ENCODE measurements at regions not wholly inside any gene's neighbourhood (a gene's known extent, or its start where the extent isn't known, plus 50 kb on each side); places are given as distances from the start of the nearest gene placed in this dataset.
"Not testable (repeated sequence)": the region's sequence is repeated elsewhere in the genome, so short reads cannot be mapped to it uniquely, and the experiment has no call there.

DNA sequence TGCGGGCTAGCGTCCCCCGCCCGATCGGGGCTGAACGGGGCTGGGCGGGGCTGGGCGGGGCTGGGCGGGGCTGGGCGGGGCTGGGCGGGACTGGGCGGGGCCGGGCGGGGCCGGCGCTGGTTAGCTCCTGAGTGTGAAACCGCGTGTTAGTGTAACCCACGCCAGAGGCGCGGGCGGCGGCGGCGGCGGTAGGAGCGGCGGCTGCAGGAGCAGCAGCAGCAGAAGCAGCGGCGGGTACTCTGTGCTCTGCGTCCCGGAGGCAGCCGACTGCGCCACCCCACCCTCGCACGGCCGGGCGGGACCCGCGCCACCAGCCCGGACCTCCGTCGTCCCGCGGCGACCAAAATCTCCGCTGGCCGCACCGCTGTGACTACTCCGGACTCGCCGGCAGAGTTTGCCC, 128.1 kb downstream of the LAS1L start:
- no peaks in the 10 kb centered on the region for H3K9me3 ChIP-seq (replicated peaks; ENCODE audit: control insufficient read depth, insufficient read depth, low read length)
- no peaks in the 10 kb centered on the region for H3K4me1 ChIP-seq (ENCODE audit: control insufficient read depth, extremely low read depth, insufficient read depth, low read length)
- no TSS peak for BruUV-seq (replicated peaks)
- intact Hi-C loops (cut with micrococcal nuclease) (no loop called here), dilution Hi-C loops (cut with MboI; ENCODE audit: extremely low pct_ligation_motif_present, low sequenced_read_pairs) (no loop called here)
- H3K27ac ChIP-seq (ENCODE audit: insufficient read depth, low read depth, low read length), result no peak overlapping the region
- POLR2A ChIA-PET, result no interaction called here
- no peaks in the 10 kb centered on the region for H3K36me3 ChIP-seq (ENCODE audit: control insufficient read depth in 2 of 2, extremely low read depth in 1 of 2, insufficient read depth in 2 of 2, low read length in 2 of 2)
- FAIRE-seq, result no peak
- no peak overlapping the region for H3K4me2 ChIP-seq (ENCODE audit: insufficient read depth, low read length)
- TF ChIP-seq, protein P1, sequence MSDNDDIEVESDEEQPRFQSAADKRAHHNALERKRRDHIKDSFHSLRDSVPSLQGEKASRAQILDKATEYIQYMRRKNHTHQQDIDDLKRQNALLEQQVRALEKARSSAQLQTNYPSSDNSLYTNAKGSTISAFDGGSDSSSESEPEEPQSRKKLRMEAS (IDR thresholded peaks at IDR 0.05; ENCODE audit: insufficient read depth, insufficient read length), result no peak
- peak; percentile 38 for TF ChIP-seq EZH2 (IDR thresholded peaks at IDR 0.05; ENCODE audit: borderline replicate concordance, low read depth, low read length, severe bottlenecking)
- no peaks in the 10 kb centered on the region for H3K9me1 ChIP-seq (replicated peaks; ENCODE audit: control insufficient read depth, extremely low read depth, insufficient read depth, low read length)
- no peak overlapping the region for H2AFZ ChIP-seq (ENCODE audit: low read depth, low read length)
- H3K79me2 ChIP-seq (ENCODE audit: control insufficient read depth, insufficient read depth, low read length), result no peaks in the 10 kb centered on the region
- no peak overlapping the region for H3K9ac ChIP-seq (replicated peaks; ENCODE audit: extremely low read depth, insufficient read depth, low read length)
- H3K27me3 ChIP-seq (ENCODE audit: control insufficient read depth in 2 of 2, insufficient read depth in 2 of 2, low read length in 2 of 2), result peaks cover 6 to 7% of the 10 kb centered on the region in 2 experiments
- no peak for DNase-seq (ENCODE audit: low read depth, low spot score)
- no peaks in the 10 kb centered on the region for H4K20me1 ChIP-seq (replicated peaks; ENCODE audit: control insufficient read depth, extremely low read depth, insufficient read depth, low read length)
- no peak overlapping the region for H3K4me3 ChIP-seq (replicated peaks in 1 of 3; ENCODE audit: insufficient read depth in 1 of 3, low read depth in 1 of 3, low read length in 3 of 3)
- CTCF ChIA-PET, result no interaction called here

DNA sequence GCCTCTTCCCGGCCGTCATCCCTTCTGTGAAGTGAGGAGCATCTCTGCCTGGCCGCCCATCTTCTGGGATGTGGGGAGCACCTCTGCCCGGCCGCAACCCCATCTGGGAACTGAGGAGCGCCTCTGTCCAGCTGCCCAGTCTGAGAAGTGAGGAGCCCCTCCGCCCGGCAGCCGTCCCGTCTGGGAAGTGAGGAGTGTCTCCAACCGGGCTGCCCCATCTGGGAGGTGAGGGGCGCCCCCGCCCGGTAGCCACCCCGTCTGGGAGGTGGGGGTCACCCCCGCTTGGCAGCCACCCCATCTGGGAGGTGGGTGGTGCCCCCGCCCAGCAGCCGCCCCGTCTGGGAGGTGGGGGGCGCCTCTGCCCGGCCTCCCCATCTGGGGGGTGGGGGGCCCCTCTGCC, 142.3 kb downstream of the LAS1L start:
- TF ChIP-seq, protein P1 (IDR thresholded peaks at IDR 0.05; ENCODE audit: insufficient read depth, insufficient read length), result no peak
- TF ChIP-seq MYC (IDR thresholded peaks at IDR 0.05; ENCODE audit: low read depth, low read length), result no peak
- ChIA-PET CTCF (no interaction called here), POLR2A (no interaction called here)
- no peaks in the 10 kb centered on the region for H3K9me1 ChIP-seq (replicated peaks; ENCODE audit: control insufficient read depth, extremely low read depth, insufficient read depth, low read length)
- no peak overlapping the region for H3K4me3 ChIP-seq (replicated peaks in 1 of 3; ENCODE audit: insufficient read depth in 1 of 3, low read depth in 1 of 3, low read length in 3 of 3)
- H3K79me2 ChIP-seq (ENCODE audit: control insufficient read depth, insufficient read depth, low read length), result no peaks in the 10 kb centered on the region
- dilution Hi-C loops (cut with MboI; ENCODE audit: extremely low pct_ligation_motif_present, low sequenced_read_pairs), result no loop called here
- H3K27ac ChIP-seq (ENCODE audit: insufficient read depth, low read depth, low read length), result no peak overlapping the region
- H3K9ac ChIP-seq (replicated peaks; ENCODE audit: extremely low read depth, insufficient read depth, low read length), result no peak overlapping the region
- FAIRE-seq, result no peak
- intact Hi-C loops (cut with micrococcal nuclease), result no loop called here
- no peak overlapping the region for H3K4me2 ChIP-seq (ENCODE audit: insufficient read depth, low read length)
- no peaks in the 10 kb centered on the region for H3K9me3 ChIP-seq (replicated peaks; ENCODE audit: control insufficient read depth, insufficient read depth, low read length)
- H2AFZ ChIP-seq (ENCODE audit: low read depth, low read length), result no peak overlapping the region
- H4K20me1 ChIP-seq (replicated peaks; ENCODE audit: control insufficient read depth, extremely low read depth, insufficient read depth, low read length), result no peaks in the 10 kb centered on the region
- H3K27me3 ChIP-seq (ENCODE audit: control insufficient read depth in 2 of 2, insufficient read depth in 2 of 2, low read length in 2 of 2), result no peaks in the 10 kb centered on the region
- no peak for DNase-seq (ENCODE audit: low read depth, low spot score)
- H3K4me1 ChIP-seq (ENCODE audit: control insufficient read depth, extremely low read depth, insufficient read depth, low read length), result no peaks in the 10 kb centered on the region
- no TSS peak for BruUV-seq (replicated peaks)
- no peaks in the 10 kb centered on the region for H3K36me3 ChIP-seq (ENCODE audit: control insufficient read depth in 2 of 2, extremely low read depth in 1 of 2, insufficient read depth in 2 of 2, low read length in 2 of 2)

DNA sequence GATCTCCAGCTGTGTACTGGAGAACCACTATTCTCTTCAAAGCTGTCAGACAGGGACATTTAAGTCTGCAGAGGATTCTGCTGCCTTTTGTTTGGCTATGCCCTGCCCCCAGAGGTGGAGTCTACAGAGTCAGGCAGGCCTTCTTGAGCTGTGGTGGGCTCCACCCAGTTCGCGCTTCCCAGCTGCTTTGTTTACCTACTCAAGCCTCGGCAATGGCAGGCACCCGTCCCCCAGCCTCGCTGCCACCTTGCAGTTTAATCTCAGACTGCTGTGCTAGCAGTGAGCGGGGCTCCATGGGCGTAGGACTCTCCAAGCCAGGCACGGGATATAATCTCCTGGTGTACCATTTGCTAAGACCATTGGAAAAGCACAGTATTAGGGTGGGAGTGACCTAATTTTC, 145.5 kb downstream of the LAS1L start:
- H3K9me1 ChIP-seq (replicated peaks; ENCODE audit: control insufficient read depth, extremely low read depth, insufficient read depth, low read length); FAIRE-seq; H3K9ac ChIP-seq (replicated peaks; ENCODE audit: extremely low read depth, insufficient read depth, low read length); POLR2A ChIA-PET; intact Hi-C loops (cut with micrococcal nuclease); H3K27me3 ChIP-seq (ENCODE audit: control insufficient read depth in 2 of 2, insufficient read depth in 2 of 2, low read length in 2 of 2); BruUV-seq (replicated peaks); DNase-seq (ENCODE audit: low read depth, low spot score); H3K36me3 ChIP-seq (ENCODE audit: control insufficient read depth in 2 of 2, extremely low read depth in 1 of 2, insufficient read depth in 2 of 2, low read length in 2 of 2); H2AFZ ChIP-seq (ENCODE audit: low read depth, low read length); H3K27ac ChIP-seq (ENCODE audit: insufficient read depth, low read depth, low read length); H3K9me3 ChIP-seq (replicated peaks; ENCODE audit: control insufficient read depth, insufficient read depth, low read length); H3K4me1 ChIP-seq (ENCODE audit: control insufficient read depth, extremely low read depth, insufficient read depth, low read length); CTCF ChIA-PET; H3K79me2 ChIP-seq (ENCODE audit: control insufficient read depth, insufficient read depth, low read length); dilution Hi-C loops (cut with MboI; ENCODE audit: extremely low pct_ligation_motif_present, low sequenced_read_pairs); H4K20me1 ChIP-seq (replicated peaks; ENCODE audit: control insufficient read depth, extremely low read depth, insufficient read depth, low read length); H3K4me2 ChIP-seq (ENCODE audit: insufficient read depth, low read length); H3K4me3 ChIP-seq (replicated peaks in 1 of 3; ENCODE audit: insufficient read depth in 1 of 3, low read depth in 1 of 3, low read length in 3 of 3): not testable (repeated sequence)

Data from endothelial cell of umbilical vein (primary cell).